ENCODE measurements at regions not wholly inside any gene's neighbourhood (a gene's known extent, or its start where the extent isn't known, plus 50 kb on each side); places are given as distances from the start of the nearest gene placed in this dataset.

DNA sequence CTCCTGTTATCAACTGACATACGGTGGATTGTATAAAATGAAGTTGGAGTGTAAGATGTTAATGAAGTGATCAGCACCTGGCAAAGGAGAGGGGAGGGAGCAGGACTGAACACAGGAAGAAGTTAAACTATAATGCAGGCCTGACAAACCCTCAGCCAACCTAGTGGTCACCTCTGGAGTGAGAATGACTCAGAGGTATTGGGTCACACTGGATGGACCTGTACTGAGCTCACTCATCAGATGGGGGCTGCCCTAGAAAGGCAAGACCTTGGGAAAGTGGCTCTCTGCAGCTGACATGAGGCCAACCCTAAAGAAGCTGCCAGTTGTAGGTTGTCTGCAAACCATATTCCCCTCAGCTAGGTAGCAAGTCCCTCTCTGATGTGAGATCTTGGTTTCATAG is 193.3 kb upstream of the HTR1E start:
- no peak for TF ChIP-seq SP1 (IDR thresholded peaks at IDR 0.05)
- no peak for TF ChIP-seq SUZ12 (IDR thresholded peaks at IDR 0.05)
- TF ChIP-seq ZNF384 (IDR thresholded peaks at IDR 0.05): no peak
- no peak for TF ChIP-seq HDGF (IDR thresholded peaks at IDR 0.05; ENCODE audit: borderline replicate concordance)

Data from HEK293T (cell line).